HepG2 (cell line): ENCODE measurements at regions not wholly inside any gene's neighbourhood (a gene's known extent, or its start where the extent isn't known, plus 50 kb on each side); places are given as distances from the start of the nearest gene placed in this dataset.

Source experiments
- ATAC-seq: fragments of 200-7000 bp; cut with Tn5 transposase; 3 replicates; pipeline ENCODE4 v1.9.1; 2020; ENCODE audit warnings: mild to moderate bottlenecking, moderate library complexity
- BruUV-seq: library from RNA; stranded (reverse); fragments of 400-500 nt; replicated peaks from 2 replicates; lab custom pipeline; 2021; lab: Mats Ljungman, UMichigan
- CTCF ChIA-PET: fragments of 300-600 bp; formaldehyde crosslinking; extraction: SDS; loops from one replicate; lab custom pipeline; 2021; ENCODE audit warnings: low total read pairs, inconsistent platforms, low intra/inter-chr PET ratio; lab: Yijun Ruan, JAX
- POLR2A ChIA-PET: fragments of 350-600 bp; sonication (Branson Sonifier 250); formaldehyde crosslinking; loops from one replicate; lab custom pipeline; 2020; ENCODE audit warnings: antibody characterized with exemption, inconsistent platforms; lab: Yijun Ruan, JAX
- DNase-seq: peaks from one replicate; pipeline ENCODE4 v3.0.0-alpha.2; 2015; ENCODE audit warnings: low spot score
- FAIRE-seq: peaks from 3 replicates; lab custom pipeline; 2011; peaks lifted over from hg19 to GRCh38; lab: Jason Lieb, UNC
- H2AFZ ChIP-seq: one replicate; pipeline ENCODE4 v1.6.1; 2011; ENCODE audit warnings: low read length, inconsistent platforms
- H3K27ac ChIP-seq: fragments of 300-600 bp; 3 replicates; pipeline ENCODE4 v1.8.0; 2011; ENCODE audit warnings: mixed run types, mild to moderate bottlenecking, mixed read lengths, low read length, inconsistent platforms; ENCODE audit not compliant: insufficient read depth; ENCODE audit errors: extremely low read length
- H3K27me3 ChIP-seq, 2 experiments: fragments of 200-600 bp in 1 of 2; 2 replicates in 1 of 2; 3 replicates in 1 of 2; pipeline versions ENCODE4 v1.6.0 to v1.8.0; 2011; ENCODE audit warnings: low read length in 2 of 2, mild to moderate bottlenecking in 2 of 2, moderate library complexity in 2 of 2, inconsistent platforms in 1 of 2; ENCODE audit not compliant: insufficient read depth in 2 of 2, control insufficient read depth in 1 of 2
- H3K36me3 ChIP-seq, 2 experiments: fragments of 200-600 bp in 1 of 2; replicated peaks in 1 of 2; 2 replicates in 1 of 2; 3 replicates in 1 of 2; pipeline versions ENCODE4 v1.5.1 to v1.8.0; 2011; ENCODE audit warnings: low read length in 2 of 2, inconsistent platforms in 1 of 2; ENCODE audit not compliant: insufficient read depth in 2 of 2, control insufficient read depth in 1 of 2
- H3K4me1 ChIP-seq: 2 replicates; pipeline ENCODE4 v1.5.1; 2012; ENCODE audit warnings: low read length, inconsistent platforms; ENCODE audit not compliant: insufficient read depth
- H3K4me2 ChIP-seq: 2 replicates; pipeline ENCODE4 v1.6.0; 2011; ENCODE audit warnings: low read depth, low read length, inconsistent platforms
- H3K4me3 ChIP-seq, 3 experiments: fragments of 200-600 bp in 1 of 3; sonication (generic), shearing (Covaris generic) in 1 of 3; replicated peaks in 1 of 3; 2 replicates each; pipeline ENCODE4 v1.5.1; 2011 to 2016; ENCODE audit warnings: low read length in 3 of 3, inconsistent platforms in 2 of 3, low read depth in 2 of 3, mild to moderate bottlenecking in 2 of 3, control low read depth in 1 of 3, mixed read lengths in 1 of 3; ENCODE audit not compliant: insufficient read depth in 1 of 3
- H3K79me2 ChIP-seq: one replicate; pipeline ENCODE4 v1.6.1; 2011; ENCODE audit warnings: low read length, inconsistent platforms; ENCODE audit not compliant: insufficient read depth
- H3K9ac ChIP-seq: 2 replicates; pipeline ENCODE4 v1.6.0; 2011; ENCODE audit warnings: mild to moderate bottlenecking, low read depth, low read length, inconsistent platforms; ENCODE audit not compliant: insufficient read depth
- H3K9me3 ChIP-seq: 2 replicates; pipeline ENCODE4 v1.5.1; 2012; ENCODE audit warnings: mild to moderate bottlenecking, low read length
- H4K20me1 ChIP-seq: 2 replicates; pipeline ENCODE4 v1.6.0; 2011; ENCODE audit warnings: inconsistent platforms, mild to moderate bottlenecking, low read length, moderate library complexity; ENCODE audit not compliant: insufficient read depth
- CTCF ChIP-seq: sonication (generic); formaldehyde crosslinking; IDR thresholded peaks from 2 replicates; pipeline ENCODE4 v1.5.0; 2020; ENCODE audit warnings: mild to moderate bottlenecking, missing genetic modification reagents, moderate library complexity
- MAFF ChIP-seq: IDR thresholded peaks from 2 replicates; pipeline ENCODE4 v1.6.1; 2011; ENCODE audit warnings: low read depth, low read length, improper control_type of control experiment
- MAFK ChIP-seq, 2 experiments: IDR thresholded peaks in 1 of 2; conservative IDR thresholded peaks in 1 of 2; 2 replicates each; pipeline ENCODE4 v1.6.1; 2011; ENCODE audit warnings: improper control_type of control experiment in 2 of 2, low read length in 2 of 2
- NCOA2 ChIP-seq: sonication (generic); formaldehyde crosslinking; IDR thresholded peaks from 2 replicates; pipeline ENCODE4 v1.8.0; 2022; ENCODE audit warnings: inconsistent platforms
- SMC3 ChIP-seq: IDR thresholded peaks from 2 replicates; pipeline ENCODE4 v1.6.1; 2011; ENCODE audit warnings: low read length, improper control_type of control experiment
- SRSF1 ChIP-seq: fragments of 200-400 bp; formaldehyde crosslinking; optimal IDR thresholded peaks from 2 replicates; pipeline ENCODE3; 2017; ENCODE audit warnings: mild to moderate bottlenecking, low read depth, low read length, moderate library complexity
- STAG1 ChIP-seq: sonication (generic); formaldehyde crosslinking; IDR thresholded peaks from 2 replicates; pipeline ENCODE4 v1.4.0; 2020; ENCODE audit warnings: missing genetic modification reagents
- ZNF251 ChIP-seq: sonication (generic); formaldehyde crosslinking; IDR thresholded peaks from 2 replicates; pipeline ENCODE4 v1.9.0; 2021; ENCODE audit warnings: mild to moderate bottlenecking, missing genetic modification reagents
- ZNF317 ChIP-seq: sonication (generic); formaldehyde crosslinking; IDR thresholded peaks from 2 replicates; pipeline ENCODE4 v1.5.0; 2020; ENCODE audit warnings: mild to moderate bottlenecking, missing genetic modification reagents
- ZNF619 ChIP-seq: sonication (generic); formaldehyde crosslinking; IDR thresholded peaks from 2 replicates; pipeline ENCODE4 v1.4.0; 2020; ENCODE audit warnings: mild to moderate bottlenecking, missing genetic modification reagents
- WGBS: methylation state at CpG from one replicate; pipeline ENCODE4 v1.1.6; 2017; ENCODE audit warnings: low lambda C conversion rate; 5-methylcytosine and 5-hydroxymethylcytosine counted together
- in situ Hi-C: cut with HindIII; loops from 2 replicates; pipeline ENCODE4 v1.10.0; 2017; ENCODE audit warnings: low pct_unique_long_range_greater_than_20kb; ENCODE audit not compliant: extremely low pct_ligation_motif_present
- intact Hi-C: fragments of 100-400 bp; cut with micrococcal nuclease; formaldehyde crosslinking; loops from one replicate; pipeline ENCODE4 v1.10.0; 2022; ENCODE audit not compliant: unreplicated experiment

- Histone ChIP-seq H2AFZ (no peak overlapping the region), H3K4me3 (no peak overlapping the region), H3K9me3 (no peaks in the 10 kb centered on the region), H3K36me3 (no peaks in the 10 kb centered on the region), H3K27me3 (no peaks in the 10 kb centered on the region), H3K79me2 (no peaks in the 10 kb centered on the region), H3K27ac (no peak overlapping the region), H3K4me1 (peaks cover 6% of the 10 kb centered on the region; the same call in 1 of the 2 replicates), H3K9ac (no peak overlapping the region), H3K4me2 (no peak overlapping the region), H4K20me1 (no peaks in the 10 kb centered on the region)
- TF ChIP-seq SRSF1, result no peak
- TF ChIP-seq ZNF251 (CRISPR knock-in tag), result no peak
- TF ChIP-seq ZNF317 (CRISPR knock-in tag), result peak; percentile 97
- peak; percentile 59 for TF ChIP-seq STAG1 (CRISPR knock-in tag)
- TF ChIP-seq SMC3, result peak; percentile 81
- peak; percentile 61 for TF ChIP-seq CTCF
- no peak for TF ChIP-seq NCOA2
- in situ Hi-C loops (loop anchor here (10.0 kb wide), 1 partner anchor 451 kb away; no protein-coding TSS in a partner anchor), intact Hi-C loops (loop anchor here (1.0 to 10.0 kb wide), 5 partner anchors 191 to 480 kb away; partner anchors contain the start of gene UBE2E3)
- no TSS peak for BruUV-seq
- ChIA-PET CTCF (interaction anchor here (1.3 to 2.8 kb wide), 2 partner anchors 453 to 455 kb away, joined by 3 to 26 read pairs; no protein-coding TSS in a partner anchor), POLR2A (no interaction called here)
- 2% methylated on average over 4 of the region's 4 CpGs for WGBS
- ATAC-seq (peak; percentile 82), FAIRE-seq (peak; percentile 78), DNase-seq (peak; percentile 35)
Observed at GRCh38 chr2:180604077-180604476, 376.3 kb upstream of the UBE2E3 start.

GRCh38 chr2:180601016-180601415 lies 379.4 kb upstream of the UBE2E3 start:
- ATAC-seq, result no peak
- Histone ChIP-seq H3K4me3 (no peak overlapping the region), H3K9ac (no peak overlapping the region), H2AFZ (no peak overlapping the region), H3K27ac (no peak overlapping the region), H3K36me3 (no peaks in the 10 kb centered on the region), H3K27me3 (no peaks in the 10 kb centered on the region), H3K9me3 (no peaks in the 10 kb centered on the region), H3K4me2 (no peak overlapping the region), H4K20me1 (no peaks in the 10 kb centered on the region), H3K79me2 (no peaks in the 10 kb centered on the region), H3K4me1 (no peaks in the 10 kb centered on the region)
- WGBS, result 0% methylated on average over 1 of the region's 1 CpG
- no peak for DNase-seq
- CTCF ChIA-PET, result no interaction called here
- intact Hi-C loops (loop anchor here (5.0 to 10.0 kb wide), 3 partner anchors 194 to 381 kb away; partner anchors contain the start of gene UBE2E3), in situ Hi-C loops (loop anchor here (10.0 kb wide), 1 partner anchor 454 kb away; no protein-coding TSS in a partner anchor)
- no peak for FAIRE-seq
- TF ChIP-seq MAFF (peak; percentile 19; the same call in 1 of the 2 replicates), ZNF619 (no peak), MAFK (conservative IDR thresholded peaks at IDR 0.05 in 1 of 2, IDR thresholded peaks at IDR 0.05 in 1 of 2; ENCODE audit: low read length in 2 of 2) (peak in 1 of 2 experiments; percentile 61; a peak in 3 of 4 replicates)
- POLR2A ChIA-PET, result no interaction called here
- BruUV-seq, result no TSS peak
